Fibroblast of the aortic adventitia (primary cell): ENCODE measurements at regions not wholly inside any gene's neighbourhood (a gene's known extent, or its start where the extent isn't known, plus 50 kb on each side); places are given as distances from the start of the nearest gene placed in this dataset.

Source experiments
- DNase-seq: peaks from one replicate; pipeline ENCODE4 v3.0.0-alpha.2; 2010; ENCODE audit warnings: low read depth
- H3K4me3 ChIP-seq: 2 replicates; pipeline ENCODE4 v1.5.1; 2011; ENCODE audit warnings: low read depth, mild to moderate bottlenecking, control low read depth, low read length, moderate library complexity
- TF ChIP-seq, protein P1 (sequence below): IDR thresholded peaks from 2 replicates; pipeline ENCODE4 v1.5.1; 2011; ENCODE audit warnings: mild to moderate bottlenecking, low read length, control low read depth, inconsistent platforms; ENCODE audit not compliant: insufficient read depth

DNA sequence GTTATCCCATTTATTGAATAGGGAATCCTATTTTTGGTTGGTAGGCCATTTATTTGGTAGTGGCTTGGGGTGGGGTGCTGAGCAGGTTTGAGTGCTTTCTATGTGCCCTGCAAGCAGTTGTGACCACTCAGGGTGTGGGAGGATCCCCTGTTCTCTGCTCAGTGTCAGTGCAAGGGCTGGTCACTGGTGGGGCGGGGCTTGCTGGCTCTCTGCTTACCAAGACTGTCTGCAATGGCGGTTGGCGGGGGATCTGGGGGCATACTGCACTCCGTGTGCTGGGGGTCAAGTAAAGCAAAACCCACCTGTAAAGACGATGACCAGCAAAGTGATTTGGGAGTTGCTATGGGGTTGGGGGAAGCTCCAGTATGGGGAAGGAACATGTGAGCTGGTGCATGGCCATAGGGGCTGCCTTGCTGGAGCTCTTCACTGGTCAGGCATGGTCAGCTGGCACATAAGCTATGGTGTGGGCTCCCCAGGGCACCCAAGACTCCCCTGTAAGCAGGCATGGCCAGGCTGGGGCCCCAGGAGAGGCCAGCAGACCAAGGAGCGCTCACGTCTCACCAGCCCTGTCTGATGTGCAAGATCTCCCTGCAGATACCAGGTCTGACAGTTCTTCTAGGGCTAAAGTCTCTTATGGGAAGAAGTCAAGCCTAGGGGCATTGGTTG lies 83.0 kb upstream of the GRXCR1 start:
- TF ChIP-seq, protein P1, sequence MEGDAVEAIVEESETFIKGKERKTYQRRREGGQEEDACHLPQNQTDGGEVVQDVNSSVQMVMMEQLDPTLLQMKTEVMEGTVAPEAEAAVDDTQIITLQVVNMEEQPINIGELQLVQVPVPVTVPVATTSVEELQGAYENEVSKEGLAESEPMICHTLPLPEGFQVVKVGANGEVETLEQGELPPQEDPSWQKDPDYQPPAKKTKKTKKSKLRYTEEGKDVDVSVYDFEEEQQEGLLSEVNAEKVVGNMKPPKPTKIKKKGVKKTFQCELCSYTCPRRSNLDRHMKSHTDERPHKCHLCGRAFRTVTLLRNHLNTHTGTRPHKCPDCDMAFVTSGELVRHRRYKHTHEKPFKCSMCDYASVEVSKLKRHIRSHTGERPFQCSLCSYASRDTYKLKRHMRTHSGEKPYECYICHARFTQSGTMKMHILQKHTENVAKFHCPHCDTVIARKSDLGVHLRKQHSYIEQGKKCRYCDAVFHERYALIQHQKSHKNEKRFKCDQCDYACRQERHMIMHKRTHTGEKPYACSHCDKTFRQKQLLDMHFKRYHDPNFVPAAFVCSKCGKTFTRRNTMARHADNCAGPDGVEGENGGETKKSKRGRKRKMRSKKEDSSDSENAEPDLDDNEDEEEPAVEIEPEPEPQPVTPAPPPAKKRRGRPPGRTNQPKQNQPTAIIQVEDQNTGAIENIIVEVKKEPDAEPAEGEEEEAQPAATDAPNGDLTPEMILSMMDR: no peak
- no peak overlapping the region for H3K4me3 ChIP-seq

DNA sequence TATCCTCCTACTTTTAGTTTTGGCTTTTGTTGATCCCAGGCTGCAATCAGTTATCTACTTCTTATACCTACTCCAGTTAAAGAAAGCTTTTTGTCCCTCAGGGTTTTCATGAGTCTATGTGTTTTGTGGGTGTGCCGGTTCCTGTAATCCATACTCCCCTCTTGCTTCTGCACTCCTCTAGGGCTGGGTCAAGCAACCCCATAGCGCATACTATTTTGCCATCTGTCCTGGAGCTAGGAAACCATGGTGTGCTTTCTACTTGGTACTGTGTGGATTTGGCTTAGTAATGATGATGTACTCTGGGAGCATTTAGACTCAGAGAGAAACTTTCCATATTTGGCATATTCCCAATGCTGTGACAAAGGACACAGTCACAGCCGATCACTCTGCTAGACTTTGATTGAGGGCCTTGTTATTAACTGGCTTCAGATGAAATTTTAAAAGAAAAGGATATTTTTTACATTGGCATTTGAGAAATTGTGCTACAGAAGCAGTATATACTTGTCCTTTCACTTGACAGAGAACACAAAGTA lies 86.1 kb upstream of the GRXCR1 start:
- no peak overlapping the region for H3K4me3 ChIP-seq
- TF ChIP-seq, protein P1: no peak
- no peak for DNase-seq

More for the DNA sequence above, 83.0 kb upstream of the GRXCR1 start:
- no peak for DNase-seq

DNA sequence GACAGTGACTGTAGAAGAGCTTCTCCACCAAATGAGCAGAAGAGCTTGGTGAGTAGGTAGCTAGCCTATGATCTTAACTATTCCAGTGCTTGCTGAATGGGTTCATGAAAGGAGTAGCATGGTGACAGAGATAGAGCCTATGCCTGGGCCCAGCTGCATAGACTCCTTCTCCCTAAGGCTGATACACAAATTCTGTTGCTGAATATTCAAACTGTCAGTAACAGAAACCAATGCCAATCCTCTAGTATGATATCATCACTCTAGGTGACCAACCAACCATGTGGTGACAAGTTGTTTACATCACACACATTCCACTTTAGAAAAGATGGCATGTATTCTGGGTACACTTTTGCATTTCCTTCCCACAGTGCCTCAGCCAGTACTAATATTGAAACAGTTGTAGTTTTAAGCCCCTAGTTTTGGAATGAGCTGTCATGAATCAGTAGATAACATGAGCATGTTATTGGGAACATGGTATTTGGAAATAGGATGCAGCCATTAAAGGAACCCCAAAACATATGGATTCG lies 103.4 kb upstream of the GRXCR1 start:
- H3K4me3 ChIP-seq: no peak overlapping the region
- TF ChIP-seq, protein P1: no peak
- DNase-seq: no peak

DNA sequence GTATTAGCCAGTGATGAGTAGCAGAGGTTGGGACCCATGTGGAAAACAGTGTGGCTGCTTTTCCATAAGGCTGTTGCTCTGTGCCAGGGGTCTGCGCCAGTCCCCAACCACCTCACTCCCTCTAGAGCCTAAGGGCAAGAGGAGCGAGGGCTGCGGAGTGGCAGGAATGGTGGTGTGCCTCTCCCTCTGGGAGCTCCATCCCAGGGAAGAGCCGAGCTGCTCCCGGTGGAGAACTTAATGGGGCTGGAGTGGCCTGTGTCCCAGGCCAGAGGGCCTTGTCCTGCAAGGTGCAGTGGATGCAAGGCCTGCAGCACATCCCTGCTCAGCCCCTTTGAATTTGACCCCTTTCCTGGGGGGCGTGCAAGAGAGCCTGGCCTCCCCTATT lies 105.4 kb upstream of the GRXCR1 start:
- no peak overlapping the region for H3K4me3 ChIP-seq
- no peak for DNase-seq
- TF ChIP-seq, protein P1: no peak

DNA sequence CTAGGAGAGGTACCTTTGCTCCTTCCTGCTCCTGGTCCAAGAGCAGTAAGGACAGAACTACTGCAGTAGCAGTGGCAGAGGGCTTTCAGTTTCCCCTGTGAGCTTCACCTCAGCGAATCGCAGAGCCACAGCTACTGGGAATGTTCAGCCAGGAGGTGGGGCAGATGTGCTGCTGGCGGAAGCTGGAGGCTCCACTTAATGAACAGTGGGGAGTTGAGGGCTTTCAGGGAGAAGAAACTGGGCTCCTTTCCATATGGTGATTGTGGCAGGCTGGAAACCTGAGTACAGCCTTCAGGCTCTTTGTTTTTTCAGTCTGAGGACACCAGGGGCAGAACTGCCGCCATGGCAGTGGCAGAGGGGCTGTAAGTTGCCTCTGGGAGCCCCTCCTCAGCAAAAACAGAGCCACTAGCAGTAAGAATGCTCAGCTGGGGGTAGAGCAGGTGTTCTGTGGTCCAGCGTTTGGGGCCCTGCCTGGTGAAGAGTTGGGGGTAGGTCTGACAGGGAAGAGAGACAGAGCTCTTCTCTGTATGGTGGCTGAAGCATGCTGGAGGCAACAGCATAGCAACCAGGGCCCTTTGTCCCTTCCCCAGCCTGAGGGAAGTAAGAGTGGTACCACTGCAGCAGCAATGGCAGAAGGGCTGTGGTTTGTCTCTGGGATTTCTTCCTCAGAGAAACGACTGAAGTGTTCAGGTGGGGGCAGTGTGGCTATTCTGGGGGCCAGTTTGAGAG lies 106.0 kb upstream of the GRXCR1 start:
- TF ChIP-seq, protein P1: no peak
- H3K4me3 ChIP-seq: no peak overlapping the region
- no peak for DNase-seq

DNA sequence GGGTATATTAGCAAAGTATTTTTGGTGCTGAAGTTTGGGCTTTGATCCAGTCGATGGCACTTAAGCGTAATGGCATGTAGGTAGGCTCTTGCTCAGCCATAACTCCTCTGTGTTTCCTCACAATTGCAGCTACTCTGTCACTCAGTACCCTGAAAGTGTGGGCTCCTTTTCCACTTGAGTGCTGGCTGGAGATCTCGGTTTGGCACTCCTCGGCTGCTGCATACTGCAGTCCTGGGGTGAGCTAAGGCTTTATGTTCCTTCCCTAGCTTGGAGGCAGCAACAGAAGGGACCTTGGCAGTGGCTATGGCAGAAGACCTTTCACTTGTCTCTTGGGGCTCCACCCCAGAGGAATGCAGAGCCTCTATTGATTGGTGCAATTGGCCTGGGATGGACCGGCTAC lies 106.7 kb upstream of the GRXCR1 start:
- TF ChIP-seq, protein P1: no peak
- no peak overlapping the region for H3K4me3 ChIP-seq
- DNase-seq: no peak
